MCF 10A (cell line): ENCODE measurements at regions not wholly inside any gene's neighbourhood (a gene's known extent, or its start where the extent isn't known, plus 50 kb on each side); places are given as distances from the start of the nearest gene placed in this dataset.

Source experiments
- BruUV-seq: library from RNA; stranded (reverse); fragments of 400-500 nt; replicated peaks from 2 replicates; lab custom pipeline; 2021; lab: Mats Ljungman, UMichigan
- CTCF ChIA-PET: fragments of 300-600 bp; sonication (Branson Sonifier 250); formaldehyde crosslinking; extraction: SDS; loops from one replicate; lab custom pipeline; 2021; ENCODE audit warnings: antibody characterized with exemption, inconsistent platforms; lab: Yijun Ruan, JAX
- POLR2A ChIA-PET: fragments of 300-600, 350-650 bp; sonication (Branson Sonifier 250); formaldehyde crosslinking; extraction: SDS; loops from one replicate; lab custom pipeline; 2020; ENCODE audit warnings: antibody characterized with exemption, inconsistent platforms; lab: Yijun Ruan, JAX
- DNase-seq: peaks from one replicate; pipeline ENCODE4 v3.0.0-alpha.2; 2018; ENCODE audit not compliant: unreplicated experiment
- H3K27ac Mint-ChIP-seq: one replicate; pipeline ENCODE4 v1.8.0; 2022; ENCODE audit warnings: mild to moderate bottlenecking, low read depth, mixed read lengths; ENCODE audit not compliant: unreplicated experiment
- H3K27me3 Mint-ChIP-seq: one replicate; pipeline ENCODE4 v1.8.0; 2022; ENCODE audit warnings: mixed read lengths; ENCODE audit not compliant: insufficient read depth, unreplicated experiment
- H3K36me3 Mint-ChIP-seq: one replicate; pipeline ENCODE4 v1.8.0; 2022; ENCODE audit warnings: mild to moderate bottlenecking, moderate library complexity, mixed read lengths; ENCODE audit not compliant: insufficient read depth, unreplicated experiment
- H3K4me1 Mint-ChIP-seq: one replicate; pipeline ENCODE4 v1.8.0; 2022; ENCODE audit warnings: mixed read lengths; ENCODE audit not compliant: insufficient read depth, unreplicated experiment
- H3K4me3 Mint-ChIP-seq: one replicate; pipeline ENCODE4 v1.8.0; 2022; ENCODE audit warnings: mild to moderate bottlenecking, moderate library complexity, mixed read lengths; ENCODE audit not compliant: unreplicated experiment
- H3K9me3 Mint-ChIP-seq: one replicate; pipeline ENCODE4 v1.8.0; 2022; ENCODE audit warnings: mixed read lengths; ENCODE audit not compliant: unreplicated experiment
- CTCF ChIP-seq: fragments of 200-600 bp; IDR thresholded peaks from one replicate; pipeline ENCODE4 v1.8.0; 2022; ENCODE audit warnings: antibody characterized with exemption, mild to moderate bottlenecking; ENCODE audit not compliant: unreplicated experiment
- intact Hi-C: fragments of 100-400 bp; cut with micrococcal nuclease; formaldehyde crosslinking; loops from 2 replicates; pipeline ENCODE4 v1.14.1; 2022

- ChIA-PET CTCF (no interaction called here), POLR2A (no interaction called here)
- Mint-ChIP-seq H3K27ac (no peak overlapping the region), H3K9me3 (peaks cover 8% of the 10 kb centered on the region), H3K36me3 (no peaks in the 10 kb centered on the region), H3K4me3 (no peak overlapping the region), H3K27me3 (peaks cover 21% of the 10 kb centered on the region), H3K4me1 (no peaks in the 10 kb centered on the region)
- no TSS peak for BruUV-seq
- no peak for DNase-seq
- intact Hi-C loops, result no loop called here
- no peak for TF ChIP-seq CTCF
These were observed 94.8 kb downstream of the CPN2 start for GRCh38 chr3:194256040-194256945.

GRCh38 chr3:194257151-194257621 lies 93.9 kb downstream of the CPN2 start:
- DNase-seq, result no peak
- intact Hi-C loops, result no loop called here
- no peaks in the 10 kb centered on the region for H3K4me1 Mint-ChIP-seq
- CTCF ChIA-PET, result interaction anchor here (0.9 kb wide), 1 partner anchor 86 kb away, joined by 3 read pairs; no protein-coding TSS in a partner anchor
- no TSS peak for BruUV-seq
- H3K4me3 Mint-ChIP-seq, result no peak overlapping the region
- H3K36me3 Mint-ChIP-seq, result no peaks in the 10 kb centered on the region
- H3K27me3 Mint-ChIP-seq, result peaks cover 13% of the 10 kb centered on the region
- POLR2A ChIA-PET, result no interaction called here
- no peak for TF ChIP-seq CTCF
- H3K27ac Mint-ChIP-seq, result no peak overlapping the region
- H3K9me3 Mint-ChIP-seq, result peaks cover 8% of the 10 kb centered on the region

GRCh38 chr3:194257916-194258668 lies 93.0 kb downstream of the CPN2 start:
- H3K9me3 Mint-ChIP-seq, result peaks cover 8% of the 10 kb centered on the region
- H3K27ac Mint-ChIP-seq, result no peak overlapping the region
- ChIA-PET POLR2A (interaction anchor here (1.0 kb wide), 1 partner anchor 92 kb away, joined by 3 read pairs; no protein-coding TSS in a partner anchor), CTCF (interaction anchor here (0.9 kb wide), 1 partner anchor 85 kb away, joined by 3 read pairs; no protein-coding TSS in a partner anchor)
- no peak for DNase-seq
- H3K4me1 Mint-ChIP-seq, result no peaks in the 10 kb centered on the region
- peaks cover 4% of the 10 kb centered on the region for H3K27me3 Mint-ChIP-seq
- no peak overlapping the region for H3K4me3 Mint-ChIP-seq
- no peaks in the 10 kb centered on the region for H3K36me3 Mint-ChIP-seq
- BruUV-seq, result no TSS peak
- intact Hi-C loops, result no loop called here
- no peak for TF ChIP-seq CTCF
